Spinal cord (tissue), 9 donors: ENCODE measurements at regions not wholly inside any gene's neighbourhood (a gene's known extent, or its start where the extent isn't known, plus 50 kb on each side); places are given as distances from the start of the nearest gene placed in this dataset.

Source experiments
- DNase-seq, 6 donors: peaks; one replicate each; pipeline versions ENCODE4 v3.0.0 to v3.0.0-alpha.2; 2013 to 2015; ENCODE audit warnings: low spot score in 6 of 6, low read depth in 4 of 6
- H3K27ac ChIP-seq: one replicate; pipeline ENCODE4 v1.5.1; 2013; ENCODE audit warnings: low read depth, low read length, control low read depth
- H3K27me3 ChIP-seq: one replicate; pipeline ENCODE4 v1.6.1; 2013; ENCODE audit warnings: low read length; ENCODE audit not compliant: control insufficient read depth, insufficient read depth
- H3K36me3 ChIP-seq: one replicate; pipeline ENCODE4 v1.6.1; 2013; ENCODE audit warnings: low read length; ENCODE audit not compliant: control insufficient read depth, insufficient read depth
- H3K4me1 ChIP-seq: one replicate; pipeline ENCODE4 v1.6.1; 2013; ENCODE audit warnings: low read length; ENCODE audit not compliant: control insufficient read depth, insufficient read depth
- H3K4me3 ChIP-seq: one replicate; pipeline ENCODE4 v1.5.1; 2013; ENCODE audit warnings: low read depth, low read length, control low read depth
- H3K9me3 ChIP-seq: one replicate; pipeline ENCODE4 v1.6.1; 2013; ENCODE audit warnings: low read length; ENCODE audit not compliant: control insufficient read depth, insufficient read depth
- WGBS: methylation state at CpG from one replicate; pipeline ENCODE4 v1.1.5; 2013; ENCODE audit warnings: missing lambda C conversion rate; ENCODE audit not compliant: insufficient coverage; 5-methylcytosine and 5-hydroxymethylcytosine counted together
- donor health status: healthy.

DNA sequence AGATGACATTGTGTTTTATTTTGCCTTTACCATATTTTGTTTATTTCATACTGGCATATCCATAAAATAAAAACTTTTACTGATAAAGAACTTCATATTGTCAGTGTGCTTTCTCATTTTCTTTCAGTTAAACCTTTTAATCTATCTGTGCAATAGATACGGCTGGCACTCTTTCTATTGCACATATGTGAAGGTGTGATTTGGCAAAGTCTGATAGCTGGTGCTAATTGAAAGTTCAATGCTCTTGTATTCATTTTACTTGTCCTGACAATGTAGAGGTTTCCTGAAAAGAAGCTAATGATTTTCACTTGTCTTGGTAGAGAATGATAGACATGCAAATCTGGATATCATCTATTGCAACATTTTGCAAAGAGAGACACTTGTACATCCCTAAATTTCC, 467.0 kb downstream of the NSUN3 start:
- no peaks in the 10 kb centered on the region for H3K4me1 ChIP-seq
- no peak overlapping the region for H3K27ac ChIP-seq
- no CpG with 5 or more reads among the region's 1 CpG for WGBS
- no peak overlapping the region for H3K4me3 ChIP-seq
- no peaks in the 10 kb centered on the region for H3K36me3 ChIP-seq
- no peaks in the 10 kb centered on the region for H3K27me3 ChIP-seq
- peak in 1 of 6 donors; percentile 34 for DNase-seq
- no peaks in the 10 kb centered on the region for H3K9me3 ChIP-seq

DNA sequence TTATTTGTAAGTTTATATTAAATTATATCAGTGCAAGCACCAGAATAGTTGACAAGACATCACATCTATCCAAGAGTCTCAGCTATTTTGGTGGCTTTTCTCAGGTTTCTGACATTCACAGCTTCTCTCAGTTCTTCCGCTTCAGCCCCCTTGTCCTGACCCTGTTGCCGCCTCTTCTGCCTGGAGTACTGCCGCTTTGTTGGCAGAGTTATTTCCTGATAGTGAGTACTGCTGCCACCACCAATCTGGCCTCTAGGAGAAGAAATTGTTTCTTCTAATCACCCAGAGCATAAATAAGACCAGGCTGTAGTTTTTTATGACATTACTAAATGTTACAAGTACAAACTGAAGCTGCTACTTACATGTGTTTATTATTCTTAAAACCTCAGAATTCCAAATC, 470.1 kb downstream of the NSUN3 start:
- H3K36me3 ChIP-seq, result no peaks in the 10 kb centered on the region
- no CpG with 5 or more reads among the region's 3 CpGs for WGBS
- no peak for DNase-seq
- no peaks in the 10 kb centered on the region for H3K4me1 ChIP-seq
- no peak overlapping the region for H3K27ac ChIP-seq
- no peaks in the 10 kb centered on the region for H3K27me3 ChIP-seq
- H3K9me3 ChIP-seq, result no peaks in the 10 kb centered on the region
- no peak overlapping the region for H3K4me3 ChIP-seq

GRCh38 chr3:94539937-94540336, 477.1 kb downstream of the NSUN3 start:
- H3K36me3 ChIP-seq, result no peaks in the 10 kb centered on the region
- no peak overlapping the region for H3K4me3 ChIP-seq
- H3K27ac ChIP-seq, result no peak overlapping the region
- no peak for DNase-seq
- no peaks in the 10 kb centered on the region for H3K4me1 ChIP-seq
- H3K27me3 ChIP-seq, result no peaks in the 10 kb centered on the region
- H3K9me3 ChIP-seq, result no peaks in the 10 kb centered on the region

DNA sequence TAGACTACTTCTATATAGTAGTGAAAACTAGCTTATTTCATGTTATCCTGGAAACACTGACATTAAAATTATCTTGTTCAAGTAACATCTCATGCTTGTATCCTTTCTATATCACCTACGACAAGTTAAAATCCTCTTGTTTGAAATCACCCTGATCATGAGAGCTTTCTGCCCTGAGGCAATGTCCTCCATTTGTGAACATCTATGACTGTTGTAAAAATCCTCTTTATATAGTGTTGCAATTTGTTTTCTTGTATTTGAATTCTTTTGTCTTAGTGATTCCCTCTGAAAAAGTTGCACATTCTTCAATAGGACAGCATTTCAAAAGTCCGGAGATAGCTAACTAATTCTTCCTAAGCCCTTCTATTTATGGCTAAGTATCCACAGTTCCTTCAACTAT, 480.3 kb downstream of the NSUN3 start:
- Histone ChIP-seq H3K4me3 (no peak overlapping the region), H3K27me3 (no peaks in the 10 kb centered on the region), H3K36me3 (no peaks in the 10 kb centered on the region), H3K9me3 (no peaks in the 10 kb centered on the region), H3K4me1 (no peaks in the 10 kb centered on the region), H3K27ac (no peak overlapping the region)
- DNase-seq, result no peak
- WGBS, result no CpG with 5 or more reads among the region's 2 CpGs

- Histone ChIP-seq H3K4me3 (no peak overlapping the region), H3K4me1 (no peaks in the 10 kb centered on the region), H3K27ac (no peak overlapping the region), H3K9me3 (no peaks in the 10 kb centered on the region), H3K36me3 (no peaks in the 10 kb centered on the region), H3K27me3 (no peaks in the 10 kb centered on the region)
- WGBS, result no CpG with 5 or more reads among the region's 2 CpGs
- no peak for DNase-seq
These were observed 481.4 kb downstream of the NSUN3 start for GRCh38 chr3:94544131-94544789.

- H3K9me3 ChIP-seq, result no peaks in the 10 kb centered on the region
- 0% methylated on average over 1 of the region's 1 CpG for WGBS
- H3K4me3 ChIP-seq, result no peak overlapping the region
These were observed 485.9 kb downstream of the NSUN3 start for GRCh38 chr3:94548581-94549316.

DNA sequence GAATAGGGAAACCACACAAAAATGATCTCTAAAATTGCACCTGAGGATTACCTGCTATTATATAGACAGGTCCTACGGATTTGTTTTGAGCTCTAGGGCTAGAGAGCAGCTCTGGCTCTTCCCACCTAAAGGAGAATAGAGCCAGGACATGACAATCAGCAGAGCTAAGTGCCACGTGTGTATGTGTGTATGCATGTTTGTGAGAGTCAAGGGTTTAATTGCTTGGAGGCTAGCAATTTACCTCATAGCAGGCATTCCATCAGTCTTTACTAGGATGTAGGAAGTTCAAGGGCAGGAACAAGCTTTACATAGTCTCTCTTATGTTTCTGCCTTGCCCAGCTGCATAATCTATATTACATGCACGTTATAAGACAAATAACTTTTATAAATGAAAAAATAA, 498.2 kb downstream of the NSUN3 start:
- WGBS, result 100% methylated on average over 1 of the region's 3 CpGs
- no peaks in the 10 kb centered on the region for H3K9me3 ChIP-seq
- H3K4me3 ChIP-seq, result no peak overlapping the region
- H3K36me3 ChIP-seq, result no peaks in the 10 kb centered on the region
- DNase-seq, result no peak
- H3K27me3 ChIP-seq, result no peaks in the 10 kb centered on the region
- no peak overlapping the region for H3K27ac ChIP-seq
- no peaks in the 10 kb centered on the region for H3K4me1 ChIP-seq

More at GRCh38 chr3:94548581-94549316, 485.9 kb downstream of the NSUN3 start:
- no peak for DNase-seq
- Histone ChIP-seq H3K27ac (no peak overlapping the region), H3K36me3 (no peaks in the 10 kb centered on the region), H3K27me3 (no peaks in the 10 kb centered on the region), H3K4me1 (no peaks in the 10 kb centered on the region)

DNA sequence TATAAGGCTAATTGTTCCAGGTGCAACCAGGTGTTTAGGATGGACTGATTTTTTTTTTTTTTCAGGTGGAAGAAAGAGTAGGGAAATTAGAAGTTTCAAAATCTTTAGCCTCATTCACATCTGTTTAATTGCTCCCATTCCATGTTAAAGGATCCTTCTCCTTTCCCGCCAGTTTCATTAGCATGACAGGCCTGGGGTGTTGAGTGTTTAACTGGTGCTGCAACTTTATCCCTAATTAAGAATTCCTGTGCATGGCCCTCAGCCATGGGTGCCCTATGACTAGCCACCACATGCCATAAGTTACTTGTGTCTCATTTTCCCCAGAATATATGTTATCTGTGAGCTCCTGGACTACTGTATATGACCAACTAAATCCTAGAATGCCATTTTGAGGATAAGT, 501.4 kb downstream of the NSUN3 start:
- no peak overlapping the region for H3K4me3 ChIP-seq
- no peaks in the 10 kb centered on the region for H3K36me3 ChIP-seq
- H3K27me3 ChIP-seq, result no peaks in the 10 kb centered on the region
- no peaks in the 10 kb centered on the region for H3K9me3 ChIP-seq
- no peaks in the 10 kb centered on the region for H3K4me1 ChIP-seq
- no CpG with 5 or more reads among the region's 1 CpG for WGBS
- no peak overlapping the region for H3K27ac ChIP-seq
- no peak for DNase-seq

DNA sequence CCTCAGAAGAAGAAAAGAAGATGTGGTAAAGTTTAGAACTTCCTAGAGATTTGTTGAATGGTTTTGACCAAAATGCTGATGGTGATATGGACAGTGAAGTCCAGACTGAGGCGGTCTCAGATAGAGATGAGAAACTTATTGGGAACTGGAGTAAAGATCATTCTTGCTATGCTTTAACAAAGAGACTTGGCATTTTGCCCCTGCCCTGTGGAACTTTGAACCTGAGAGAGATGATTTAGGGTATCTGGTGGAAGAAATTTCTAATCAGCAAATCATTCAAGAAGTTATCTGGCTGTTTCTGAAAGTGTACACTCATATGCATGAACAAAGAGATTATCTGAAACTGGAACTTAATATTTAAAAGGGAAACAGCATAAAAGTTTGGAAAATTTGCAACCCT, 505.2 kb downstream of the NSUN3 start:
- Histone ChIP-seq H3K36me3 (no peaks in the 10 kb centered on the region), H3K27me3 (no peaks in the 10 kb centered on the region), H3K9me3 (no peaks in the 10 kb centered on the region), H3K4me1 (no peaks in the 10 kb centered on the region), H3K4me3 (no peak overlapping the region), H3K27ac (no peak overlapping the region)
- 0% methylated on average over 1 of the region's 1 CpG for WGBS
- DNase-seq, result no peak

- WGBS, result no CpG with 5 or more reads among the region's 2 CpGs
- H3K4me1 ChIP-seq, result no peaks in the 10 kb centered on the region
- no peaks in the 10 kb centered on the region for H3K36me3 ChIP-seq
- no peaks in the 10 kb centered on the region for H3K9me3 ChIP-seq
- H3K27me3 ChIP-seq, result no peaks in the 10 kb centered on the region
- H3K4me3 ChIP-seq, result no peak overlapping the region
- DNase-seq, result no peak
- H3K27ac ChIP-seq, result no peak overlapping the region
These were observed 510.5 kb downstream of the NSUN3 start for GRCh38 chr3:94573337-94573736.
